Liver (tissue), 8 donors: ENCODE measurements at regions not wholly inside any gene's neighbourhood (a gene's known extent, or its start where the extent isn't known, plus 50 kb on each side); places are given as distances from the start of the nearest gene placed in this dataset.

ENCODE experiments used
- DNase-seq: peaks from one replicate; pipeline ENCODE4 v3.0.0-alpha.2; 2017; ENCODE audit warnings: low spot score
- H3K27ac ChIP-seq, 2 donors: one replicate each; pipeline ENCODE4 v1.7.0; 2013; ENCODE audit warnings: inconsistent platforms in 2 of 2, low read length in 2 of 2, control low read depth in 1 of 2, low read depth in 1 of 2, mild to moderate bottlenecking in 1 of 2
- H3K27me3 ChIP-seq, 4 donors: one replicate each; pipeline versions ENCODE4 v1.6.1 to v1.7.0; 2013; ENCODE audit warnings: low read length in 3 of 4, inconsistent platforms in 1 of 4, mild to moderate bottlenecking in 1 of 4, moderate library complexity in 1 of 4; ENCODE audit not compliant: control insufficient read depth in 4 of 4, insufficient read depth in 4 of 4
- H3K36me3 ChIP-seq, 4 donors: one replicate each; pipeline versions ENCODE4 v1.6.1 to v1.7.0; 2013; ENCODE audit warnings: low read length in 3 of 4, mild to moderate bottlenecking in 3 of 4, low read depth in 1 of 4, moderate library complexity in 1 of 4; ENCODE audit not compliant: control insufficient read depth in 4 of 4, insufficient read depth in 3 of 4
- H3K4me1 ChIP-seq, 4 donors: one replicate each; pipeline versions ENCODE4 v1.6.1 to v1.7.0; 2013; ENCODE audit warnings: low read length in 3 of 4, mild to moderate bottlenecking in 3 of 4, moderate library complexity in 1 of 4; ENCODE audit not compliant: control insufficient read depth in 4 of 4, insufficient read depth in 4 of 4
- H3K4me3 ChIP-seq, 3 donors: one replicate each; pipeline versions ENCODE4 v1.6.1 to v1.7.0; 2013; ENCODE audit warnings: low read length in 3 of 3, control low read depth in 1 of 3, low read depth in 1 of 3, mild to moderate bottlenecking in 1 of 3
- H3K9ac ChIP-seq, 2 donors: one replicate each; pipeline ENCODE4 v1.7.0; 2013; ENCODE audit warnings: low read length in 2 of 2, mild to moderate bottlenecking in 2 of 2, moderate library complexity in 2 of 2, control low read depth in 1 of 2, low read depth in 1 of 2
- H3K9me3 ChIP-seq, 4 donors: one replicate each; pipeline versions ENCODE4 v1.6.1 to v1.7.0; 2013; ENCODE audit warnings: low read length in 3 of 4; ENCODE audit not compliant: control insufficient read depth in 4 of 4
- ATF3 ChIP-seq: IDR thresholded peaks from 2 replicates; pipeline ENCODE4 v1.6.1; 2016; ENCODE audit warnings: antibody characterized with exemption
- CTCF ChIP-seq: fragments of 150-350 bp; IDR thresholded peaks from 2 replicates; pipeline ENCODE4 v1.5.1; 2017; ENCODE audit warnings: improper control_type of control experiment, low read depth, low read length; ENCODE audit not compliant: missing input control
- FOXA1 ChIP-seq: IDR thresholded peaks from 2 replicates; pipeline ENCODE4 v1.6.1; 2016; ENCODE audit warnings: antibody characterized with exemption
- FOXA2 ChIP-seq: IDR thresholded peaks from 2 replicates; pipeline ENCODE4 v1.6.1; 2016; ENCODE audit warnings: antibody characterized with exemption
- GABPA ChIP-seq, 2 donors: IDR thresholded peaks in 1 of 2; conservative IDR thresholded peaks in 1 of 2; 2 replicates each; pipeline ENCODE4 v1.6.1; 2016; ENCODE audit warnings: antibody characterized with exemption in 2 of 2, mild to moderate bottlenecking in 1 of 2, moderate library complexity in 1 of 2
- HNF4A ChIP-seq, 2 donors: conservative IDR thresholded peaks; 2 replicates each; pipeline ENCODE4 v1.6.1; 2016; ENCODE audit warnings: antibody characterized with exemption in 2 of 2, mild to moderate bottlenecking in 2 of 2
- HNF4G ChIP-seq: IDR thresholded peaks from 2 replicates; pipeline ENCODE4 v1.6.1; 2016; ENCODE audit warnings: antibody characterized with exemption
- JUND ChIP-seq, 2 donors: IDR thresholded peaks; 2 replicates each; pipeline ENCODE4 v1.6.1; 2016; ENCODE audit warnings: antibody characterized with exemption in 2 of 2
- NR2F2 ChIP-seq: IDR thresholded peaks from 2 replicates; pipeline ENCODE4 v1.6.1; 2016; ENCODE audit warnings: antibody characterized with exemption
- RXRA ChIP-seq, 2 donors: IDR thresholded peaks; 2 replicates each; pipeline ENCODE4 v1.6.1; 2017 to 2018; ENCODE audit warnings: antibody characterized with exemption in 2 of 2, mild to moderate bottlenecking in 1 of 2
- TAF1 ChIP-seq: conservative IDR thresholded peaks from 2 replicates; pipeline ENCODE4 v1.6.1; 2016; ENCODE audit warnings: antibody characterized with exemption, mild to moderate bottlenecking
- YY1 ChIP-seq: IDR thresholded peaks from 2 replicates; pipeline ENCODE4 v1.6.1; 2016; ENCODE audit warnings: antibody characterized with exemption, mild to moderate bottlenecking
- ZBTB33 ChIP-seq: IDR thresholded peaks from 2 replicates; pipeline ENCODE4 v1.6.1; 2016; ENCODE audit warnings: antibody characterized with exemption
- WGBS: extraction: QIAGEN DNeasy Blood & Tissue Kit; methylation state at CpG from one replicate; pipeline ENCODE4 v1.1.7; 2013; 5-methylcytosine and 5-hydroxymethylcytosine counted together
- TF ChIP-seq, protein P1 (sequence below): IDR thresholded peaks from 2 replicates; pipeline ENCODE4 v1.6.1; 2016; ENCODE audit warnings: antibody characterized with exemption, mild to moderate bottlenecking
- donor health status: healthy.
- donor health status: healthy.
- donor health status: healthy.
- donor health status: healthy.
- donor health status: healthy.

- H3K4me1 ChIP-seq: no peaks in the 10 kb centered on the region
- 62% methylated on average over 1 of the region's 1 CpG for WGBS
- H3K9me3 ChIP-seq: no peaks in the 10 kb centered on the region
- H3K4me3 ChIP-seq: no peak overlapping the region
- no peaks in the 10 kb centered on the region for H3K27me3 ChIP-seq
- DNase-seq: no peak
- TF ChIP-seq TAF1 (no peak), CTCF (no peak), FOXA1 (no peak), YY1 (no peak)
- H3K36me3 ChIP-seq: no peaks in the 10 kb centered on the region
- H3K27ac ChIP-seq: no peak overlapping the region
- H3K9ac ChIP-seq: no peak overlapping the region
These were observed 1177.4 kb upstream of the PHF14 start for GRCh38 chr7:9796241-9796640.

GRCh38 chr7:9822458-9823290 lies 1151.0 kb upstream of the PHF14 start:
- no peaks in the 10 kb centered on the region for H3K36me3 ChIP-seq
- no peaks in the 10 kb centered on the region for H3K4me1 ChIP-seq
- H3K9ac ChIP-seq: no peak overlapping the region
- no peak for TF ChIP-seq GABPA (IDR thresholded peaks at IDR 0.05 in 1 of 2, conservative IDR thresholded peaks at IDR 0.05 in 1 of 2)
- no peak for TF ChIP-seq TAF1
- TF ChIP-seq RXRA (IDR thresholded peaks at IDR 0.05): no peak
- no peak for TF ChIP-seq YY1
- TF ChIP-seq NR2F2: no peak
- TF ChIP-seq CTCF: no peak
- TF ChIP-seq ZBTB33: no peak
- no peaks in the 10 kb centered on the region for H3K27me3 ChIP-seq
- H3K4me3 ChIP-seq: no peak overlapping the region
- no peak for DNase-seq
- peaks cover 0 to 5% (median 2%) of the 10 kb centered on the region in 4 donors for H3K9me3 ChIP-seq
- no peak overlapping the region for H3K27ac ChIP-seq
- WGBS: 86% methylated on average over 20 of the region's 20 CpGs

GRCh38 chr7:9835199-9835598 lies 1138.5 kb upstream of the PHF14 start:
- WGBS: 88% methylated on average over 3 of the region's 3 CpGs

More at GRCh38 chr7:9835199-9835598, 1138.5 kb upstream of the PHF14 start:
- no peaks in the 10 kb centered on the region for H3K27me3 ChIP-seq
- no peaks in the 10 kb centered on the region for H3K36me3 ChIP-seq
- no peak overlapping the region for H3K4me3 ChIP-seq
- no peak for TF ChIP-seq FOXA1
- no peak for TF ChIP-seq ATF3
- no peak for TF ChIP-seq FOXA2
- no peak for TF ChIP-seq RXRA (IDR thresholded peaks at IDR 0.05)
- TF ChIP-seq TAF1: no peak
- TF ChIP-seq NR2F2: no peak
- TF ChIP-seq HNF4G: no peak
- TF ChIP-seq JUND (IDR thresholded peaks at IDR 0.05): no peak
- TF ChIP-seq ZBTB33: no peak
- TF ChIP-seq HNF4A (conservative IDR thresholded peaks at IDR 0.05): no peak
- TF ChIP-seq, protein P1, sequence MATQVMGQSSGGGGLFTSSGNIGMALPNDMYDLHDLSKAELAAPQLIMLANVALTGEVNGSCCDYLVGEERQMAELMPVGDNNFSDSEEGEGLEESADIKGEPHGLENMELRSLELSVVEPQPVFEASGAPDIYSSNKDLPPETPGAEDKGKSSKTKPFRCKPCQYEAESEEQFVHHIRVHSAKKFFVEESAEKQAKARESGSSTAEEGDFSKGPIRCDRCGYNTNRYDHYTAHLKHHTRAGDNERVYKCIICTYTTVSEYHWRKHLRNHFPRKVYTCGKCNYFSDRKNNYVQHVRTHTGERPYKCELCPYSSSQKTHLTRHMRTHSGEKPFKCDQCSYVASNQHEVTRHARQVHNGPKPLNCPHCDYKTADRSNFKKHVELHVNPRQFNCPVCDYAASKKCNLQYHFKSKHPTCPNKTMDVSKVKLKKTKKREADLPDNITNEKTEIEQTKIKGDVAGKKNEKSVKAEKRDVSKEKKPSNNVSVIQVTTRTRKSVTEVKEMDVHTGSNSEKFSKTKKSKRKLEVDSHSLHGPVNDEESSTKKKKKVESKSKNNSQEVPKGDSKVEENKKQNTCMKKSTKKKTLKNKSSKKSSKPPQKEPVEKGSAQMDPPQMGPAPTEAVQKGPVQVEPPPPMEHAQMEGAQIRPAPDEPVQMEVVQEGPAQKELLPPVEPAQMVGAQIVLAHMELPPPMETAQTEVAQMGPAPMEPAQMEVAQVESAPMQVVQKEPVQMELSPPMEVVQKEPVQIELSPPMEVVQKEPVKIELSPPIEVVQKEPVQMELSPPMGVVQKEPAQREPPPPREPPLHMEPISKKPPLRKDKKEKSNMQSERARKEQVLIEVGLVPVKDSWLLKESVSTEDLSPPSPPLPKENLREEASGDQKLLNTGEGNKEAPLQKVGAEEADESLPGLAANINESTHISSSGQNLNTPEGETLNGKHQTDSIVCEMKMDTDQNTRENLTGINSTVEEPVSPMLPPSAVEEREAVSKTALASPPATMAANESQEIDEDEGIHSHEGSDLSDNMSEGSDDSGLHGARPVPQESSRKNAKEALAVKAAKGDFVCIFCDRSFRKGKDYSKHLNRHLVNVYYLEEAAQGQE: no peak
- no peaks in the 10 kb centered on the region for H3K9me3 ChIP-seq
- no peak for DNase-seq
- H3K4me1 ChIP-seq: no peaks in the 10 kb centered on the region
- no peak overlapping the region for H3K27ac ChIP-seq
- no peak overlapping the region for H3K9ac ChIP-seq
